Thyroid gland (tissue), 4 donors: ENCODE measurements at regions not wholly inside any gene's neighbourhood (a gene's known extent, or its start where the extent isn't known, plus 50 kb on each side); places are given as distances from the start of the nearest gene placed in this dataset.

ENCODE experiments used
- DNase-seq, 2 donors: peaks; one replicate each; pipeline ENCODE4 v3.0.0-alpha.2; 2019
- H3K27ac ChIP-seq, 3 donors: fragments of 200-600 bp; sonication (generic); 1 replicate in 2 of 3; 2 replicates in 1 of 3; pipeline ENCODE4 v1.5.1; 2016 to 2019; ENCODE audit warnings: mild to moderate bottlenecking in 1 of 3, moderate library complexity in 1 of 3
- H3K27me3 ChIP-seq: fragments of 200-600 bp; sonication (generic); one replicate; pipeline ENCODE4 v1.5.1; 2019
- H3K36me3 ChIP-seq, 2 donors: fragments of 200-600 bp; sonication (generic); one replicate each; pipeline ENCODE4 v1.5.1; 2016 to 2019
- H3K4me1 ChIP-seq, 2 donors: fragments of 200-600 bp; sonication (generic); one replicate each; pipeline ENCODE4 v1.5.1; 2017 to 2019
- H3K4me3 ChIP-seq, 3 donors: fragments of 200-600 bp; sonication (generic); replicated peaks in 1 of 3; 1 replicate in 2 of 3; 2 replicates in 1 of 3; pipeline ENCODE4 v1.5.1; 2016; ENCODE audit warnings: mild to moderate bottlenecking in 1 of 3
- H3K9me3 ChIP-seq: fragments of 200-600 bp; sonication (generic); one replicate; pipeline ENCODE4 v1.5.1; 2017
- CTCF ChIP-seq, 6 experiments: fragments of 200-600 bp in 3 of 6; fragments of 450-650 bp in 3 of 6; sonication (generic) in 3 of 6; IDR thresholded peaks; one replicate each; pipeline ENCODE4 v1.5.1; 2016 to 2019; ENCODE audit warnings: antibody characterized with exemption in 6 of 6, mild to moderate bottlenecking in 2 of 6, inconsistent platforms in 1 of 6, moderate library complexity in 1 of 6
- POLR2A ChIP-seq, 2 donors: fragments of 450-650 bp; IDR thresholded peaks; one replicate each; pipeline ENCODE4 v1.6.1; 2017; ENCODE audit warnings: antibody characterized with exemption in 2 of 2, mild to moderate bottlenecking in 2 of 2, moderate library complexity in 1 of 2
- WGBS, 2 donors: methylation state at CpG; one replicate each; pipeline ENCODE4 v1.1.5; 2017; 5-methylcytosine and 5-hydroxymethylcytosine counted together
- intact Hi-C: fragments of 100-400 bp; cut with DNase I; formaldehyde crosslinking; loops from one replicate; pipeline ENCODE4 v1.15.1; 2023

GRCh38 chr4:126375462-126376054 lies 1060.8 kb downstream of the FAT4 start:
- H3K4me3 ChIP-seq, result no peak overlapping the region
- H3K27ac ChIP-seq, result peak overlapping the region in 1 of 3 donors; percentile 42
- intact Hi-C loops, result no loop called here
- H3K4me1 ChIP-seq, result peaks cover 0 to 16% of the 10 kb centered on the region in 2 donors
- WGBS, 2 donors, result 24 to 28% methylated on average over 2 of the region's 2 CpGs
- TF ChIP-seq POLR2A (IDR thresholded peaks at IDR 0.05) (no peak), CTCF (IDR thresholded peaks at IDR 0.05) (no peak)
- DNase-seq, result no peak
- H3K36me3 ChIP-seq, result no peaks in the 10 kb centered on the region
- H3K27me3 ChIP-seq, result no peaks in the 10 kb centered on the region
- no peaks in the 10 kb centered on the region for H3K9me3 ChIP-seq

GRCh38 chr4:126385954-126386353 lies 1071.2 kb downstream of the FAT4 start:
- Histone ChIP-seq H3K27ac (no peak overlapping the region), H3K36me3 (no peaks in the 10 kb centered on the region), H3K9me3 (no peaks in the 10 kb centered on the region), H3K27me3 (no peaks in the 10 kb centered on the region), H3K4me1 (no peaks in the 10 kb centered on the region), H3K4me3 (no peak overlapping the region)
- no peak for DNase-seq
- intact Hi-C loops, result no loop called here
- TF ChIP-seq CTCF (IDR thresholded peaks at IDR 0.05) (no peak), POLR2A (IDR thresholded peaks at IDR 0.05) (no peak)

GRCh38 chr4:126386512-126386911 lies 1071.8 kb downstream of the FAT4 start:
- Histone ChIP-seq H3K9me3 (no peaks in the 10 kb centered on the region), H3K36me3 (no peaks in the 10 kb centered on the region), H3K27ac (no peak overlapping the region), H3K4me1 (no peaks in the 10 kb centered on the region), H3K27me3 (no peaks in the 10 kb centered on the region), H3K4me3 (no peak overlapping the region)
- TF ChIP-seq POLR2A (IDR thresholded peaks at IDR 0.05), result no peak
- no peak for TF ChIP-seq CTCF (IDR thresholded peaks at IDR 0.05)
- intact Hi-C loops, result no loop called here
- DNase-seq, result no peak
- 88 to 96% methylated on average over 2 of the region's 2 CpGs for WGBS, 2 donors

GRCh38 chr4:126395664-126396063 lies 1080.9 kb downstream of the FAT4 start:
- DNase-seq, result no peak
- H3K9me3 ChIP-seq, result no peaks in the 10 kb centered on the region
- H3K36me3 ChIP-seq, result no peaks in the 10 kb centered on the region
- intact Hi-C loops, result no loop called here
- no peaks in the 10 kb centered on the region for H3K27me3 ChIP-seq
- H3K27ac ChIP-seq, result no peak overlapping the region
- no peak for TF ChIP-seq CTCF (IDR thresholded peaks at IDR 0.05)
- no peak for TF ChIP-seq POLR2A (IDR thresholded peaks at IDR 0.05)
- WGBS, 2 donors, result 93 to 96% methylated on average over 2 of the region's 2 CpGs
- no peak overlapping the region for H3K4me3 ChIP-seq
- no peaks in the 10 kb centered on the region for H3K4me1 ChIP-seq

- Histone ChIP-seq H3K9me3 (no peaks in the 10 kb centered on the region), H3K4me3 (no peak overlapping the region), H3K36me3 (no peaks in the 10 kb centered on the region), H3K27me3 (no peaks in the 10 kb centered on the region), H3K27ac (no peak overlapping the region), H3K4me1 (no peaks in the 10 kb centered on the region)
- no peak for TF ChIP-seq CTCF (IDR thresholded peaks at IDR 0.05)
- TF ChIP-seq POLR2A (IDR thresholded peaks at IDR 0.05), result no peak
- DNase-seq, result no peak
- intact Hi-C loops, result no loop called here
- WGBS, 2 donors, result 91 to 95% methylated on average over 3 of the region's 3 CpGs
These were observed 1081.4 kb downstream of the FAT4 start for GRCh38 chr4:126396121-126396520.
